ENCODE measurements at regions not wholly inside any gene's neighbourhood (a gene's known extent, or its start where the extent isn't known, plus 50 kb on each side); places are given as distances from the start of the nearest gene placed in this dataset.

DNA sequence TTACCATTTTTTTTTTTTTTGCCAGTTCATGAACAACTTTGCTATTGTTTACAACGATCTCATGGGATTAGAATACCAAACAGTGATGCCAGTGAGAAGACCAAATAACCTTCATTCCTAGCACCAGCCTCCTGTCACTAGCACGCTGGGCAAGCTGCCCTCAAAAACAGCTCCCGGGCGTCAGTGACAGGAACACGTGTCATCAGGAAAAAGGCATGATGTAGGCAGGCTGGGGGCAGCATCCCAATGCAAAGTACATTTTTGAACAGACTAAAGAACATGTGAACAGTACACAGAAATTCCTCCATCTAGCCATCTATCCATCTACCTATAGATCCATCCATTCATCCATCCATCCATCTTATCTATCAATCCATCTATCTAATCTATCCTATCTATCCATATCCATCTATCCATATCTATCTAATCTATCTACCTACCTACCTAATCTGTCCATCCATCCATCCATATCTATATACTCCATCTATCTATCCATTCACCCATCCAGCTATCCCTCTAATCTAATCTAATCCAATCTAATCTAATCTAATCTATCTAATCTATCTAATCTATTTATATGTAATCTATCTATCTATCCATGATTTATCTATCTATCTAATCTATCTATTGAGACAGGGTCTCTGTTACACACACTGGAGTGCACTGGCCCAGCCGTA, 378.5 kb downstream of the SHANK2 start:
- no peak for TF ChIP-seq MYC (IDR thresholded peaks at IDR 0.05; ENCODE audit: low read depth, low read length)
- TF ChIP-seq CTCF (IDR thresholded peaks at IDR 0.05; ENCODE audit: low read depth, low read length): no peak
- no peak for TF ChIP-seq POLR2A (IDR thresholded peaks at IDR 0.05; ENCODE audit: extremely low read depth, insufficient read length)

Measured in NB4 (cell line).